ENCODE measurements at regions not wholly inside any gene's neighbourhood (a gene's known extent, or its start where the extent isn't known, plus 50 kb on each side); places are given as distances from the start of the nearest gene placed in this dataset.

GRCh38 chr10:7507887-7508726 lies 97.3 kb upstream of the SFMBT2 start:
- no peak for DNase-seq (ENCODE audit: extremely low read depth in 1 of 11, low read depth in 9 of 11, low spot score in 4 of 11)

- DNase-seq (ENCODE audit: extremely low read depth in 1 of 11, low read depth in 9 of 11, low spot score in 4 of 11), result no peak
Measured at GRCh38 chr10:7506571-7506970, 95.7 kb upstream of the SFMBT2 start.

- DNase-seq (ENCODE audit: extremely low read depth in 1 of 11, low read depth in 9 of 11, low spot score in 4 of 11), result no peak
Measured at GRCh38 chr10:7505196-7505595, 94.4 kb upstream of the SFMBT2 start.

GRCh38 chr10:7503190-7503589 lies 92.4 kb upstream of the SFMBT2 start:
- DNase-seq (ENCODE audit: extremely low read depth in 1 of 11, low read depth in 9 of 11, low spot score in 4 of 11), result no peak

- no peak for DNase-seq (ENCODE audit: extremely low read depth in 1 of 11, low read depth in 9 of 11, low spot score in 4 of 11)
Measured at GRCh38 chr10:7501157-7501556, 90.3 kb upstream of the SFMBT2 start.

GRCh38 chr10:7498111-7498510 lies 87.3 kb upstream of the SFMBT2 start:
- DNase-seq (ENCODE audit: extremely low read depth in 1 of 11, low read depth in 9 of 11, low spot score in 4 of 11), result no peak

GRCh38 chr10:7493996-7494395 lies 83.2 kb upstream of the SFMBT2 start:
- DNase-seq (ENCODE audit: extremely low read depth in 1 of 11, low read depth in 9 of 11, low spot score in 4 of 11), result peak in 1 of 11 donors; percentile 52

GRCh38 chr10:7492660-7493046 lies 81.8 kb upstream of the SFMBT2 start:
- no peak for DNase-seq (ENCODE audit: extremely low read depth in 1 of 11, low read depth in 9 of 11, low spot score in 4 of 11)

GRCh38 chr10:7491949-7492659 lies 81.3 kb upstream of the SFMBT2 start:
- DNase-seq (ENCODE audit: extremely low read depth in 1 of 11, low read depth in 9 of 11, low spot score in 4 of 11), result no peak

- no peak for DNase-seq (ENCODE audit: extremely low read depth in 1 of 11, low read depth in 9 of 11, low spot score in 4 of 11)
Measured at GRCh38 chr10:7491230-7491629, 80.4 kb upstream of the SFMBT2 start.

- DNase-seq (ENCODE audit: extremely low read depth in 1 of 11, low read depth in 9 of 11, low spot score in 4 of 11), result peak in 9 of 11 donors; percentile 42 to 74 (median 61)
Measured at GRCh38 chr10:7488418-7488829, 77.6 kb upstream of the SFMBT2 start.

- DNase-seq (ENCODE audit: extremely low read depth in 1 of 11, low read depth in 9 of 11, low spot score in 4 of 11), result no peak
Measured at GRCh38 chr10:7487528-7487927, 76.7 kb upstream of the SFMBT2 start.

GRCh38 chr10:7486528-7486927 lies 75.7 kb upstream of the SFMBT2 start:
- no peak for DNase-seq (ENCODE audit: extremely low read depth in 1 of 11, low read depth in 9 of 11, low spot score in 4 of 11)

- DNase-seq (ENCODE audit: extremely low read depth in 1 of 11, low read depth in 9 of 11, low spot score in 4 of 11), result no peak
Measured at GRCh38 chr10:7485799-7486198, 75.0 kb upstream of the SFMBT2 start.

GRCh38 chr10:7485244-7485556 lies 74.4 kb upstream of the SFMBT2 start:
- DNase-seq (ENCODE audit: extremely low read depth in 1 of 11, low read depth in 9 of 11, low spot score in 4 of 11), result no peak

GRCh38 chr10:7484456-7485243 lies 73.8 kb upstream of the SFMBT2 start:
- no peak for DNase-seq (ENCODE audit: extremely low read depth in 1 of 11, low read depth in 9 of 11, low spot score in 4 of 11)

GRCh38 chr10:7483848-7484247 lies 73.0 kb upstream of the SFMBT2 start:
- no peak for DNase-seq (ENCODE audit: extremely low read depth in 1 of 11, low read depth in 9 of 11, low spot score in 4 of 11)

- DNase-seq (ENCODE audit: extremely low read depth in 1 of 11, low read depth in 9 of 11, low spot score in 4 of 11), result no peak
Measured at GRCh38 chr10:7482992-7483391, 72.2 kb upstream of the SFMBT2 start.

- DNase-seq (ENCODE audit: extremely low read depth in 1 of 11, low read depth in 9 of 11, low spot score in 4 of 11), result no peak
Measured at GRCh38 chr10:7481368-7481765, 70.5 kb upstream of the SFMBT2 start.

- no peak for DNase-seq (ENCODE audit: extremely low read depth in 1 of 11, low read depth in 9 of 11, low spot score in 4 of 11)
Measured at GRCh38 chr10:7480742-7481367, 70.0 kb upstream of the SFMBT2 start.

Data from renal cortex interstitium (tissue), 11 donors.